Natural killer cell (primary cell): ENCODE measurements at regions not wholly inside any gene's neighbourhood (a gene's known extent, or its start where the extent isn't known, plus 50 kb on each side); places are given as distances from the start of the nearest gene placed in this dataset.
"Not testable (repeated sequence)": the region's sequence is repeated elsewhere in the genome, so short reads cannot be mapped to it uniquely, and the experiment has no call there.

Source experiments
- ATAC-seq, 3 donors: fragments of 150-1000 bp in 2 of 3; fragments of 200-7000 bp in 1 of 3; cut with Tn5 transposase; 1 replicate in 1 of 3; 2 replicates in 2 of 3; pipeline ENCODE4 v1.10.0; 2021; ENCODE audit warnings: mild to moderate bottlenecking in 2 of 3, moderate library complexity in 2 of 3
- DNase-seq, 2 donors: peaks; one replicate each; pipeline versions ENCODE4 v3.0.0 to v3.0.0-alpha.2; 2013 to 2021; ENCODE audit warnings: mixed read lengths in 1 of 2
- H3K27ac ChIP-seq: one replicate; pipeline ENCODE4 v1.5.1; 2013; ENCODE audit warnings: mild to moderate bottlenecking, low read length
- H3K27me3 ChIP-seq: one replicate; pipeline ENCODE4 v1.6.1; 2013; ENCODE audit warnings: low read length; ENCODE audit not compliant: control insufficient read depth, insufficient read depth
- H3K36me3 ChIP-seq: one replicate; pipeline ENCODE4 v1.6.1; 2013; ENCODE audit warnings: low read length; ENCODE audit not compliant: control insufficient read depth, insufficient read depth
- H3K4me1 ChIP-seq: one replicate; pipeline ENCODE4 v1.6.1; 2013; ENCODE audit warnings: low read length; ENCODE audit not compliant: control insufficient read depth, insufficient read depth
- H3K4me3 ChIP-seq: one replicate; pipeline ENCODE4 v1.5.1; 2013; ENCODE audit warnings: low read length
- H3K9me3 ChIP-seq: one replicate; pipeline ENCODE4 v1.6.1; 2013; ENCODE audit warnings: low read length; ENCODE audit not compliant: control insufficient read depth, insufficient read depth
- H3K27ac Mint-ChIP-seq, 2 donors: one replicate each; pipeline ENCODE4 v1.8.0; 2022; ENCODE audit warnings: mild to moderate bottlenecking in 2 of 2, mixed read lengths in 2 of 2, moderate library complexity in 1 of 2
- H3K27me3 Mint-ChIP-seq, 2 donors: one replicate each; pipeline ENCODE4 v1.8.0; 2022; ENCODE audit warnings: low read depth in 2 of 2, mixed read lengths in 2 of 2
- H3K36me3 Mint-ChIP-seq: one replicate; pipeline ENCODE4 v1.8.0; 2022; ENCODE audit warnings: mixed read lengths
- H3K4me1 Mint-ChIP-seq, 2 donors: one replicate each; pipeline ENCODE4 v1.8.0; 2022; ENCODE audit warnings: mixed read lengths in 2 of 2
- H3K4me3 Mint-ChIP-seq: one replicate; pipeline ENCODE4 v1.8.0; 2022; ENCODE audit warnings: mild to moderate bottlenecking, moderate library complexity, mixed read lengths
- H3K9me3 Mint-ChIP-seq, 2 donors: one replicate each; pipeline ENCODE4 v1.8.0; 2022; ENCODE audit warnings: mixed read lengths in 2 of 2
- CTCF ChIP-seq: fragments of 200-600 bp; IDR thresholded peaks from one replicate; pipeline ENCODE4 v1.8.0; 2022; ENCODE audit warnings: antibody characterized with exemption
- WGBS: methylation state at CpG from one replicate; pipeline ENCODE4 v1.1.7; 2013; ENCODE audit warnings: missing lambda C conversion rate; ENCODE audit not compliant: insufficient coverage; 5-methylcytosine and 5-hydroxymethylcytosine counted together
- intact Hi-C: fragments of 100-400 bp; cut with micrococcal nuclease; formaldehyde crosslinking; loops from one replicate; pipeline ENCODE4 v1.14.2; 2022

- Mint-ChIP-seq H3K4me3 (no peak overlapping the region), H3K27ac (no peak overlapping the region), H3K4me1 (no peaks in the 10 kb centered on the region), H3K36me3 (no peaks in the 10 kb centered on the region), H3K27me3 (no peaks in the 10 kb centered on the region), H3K9me3 (peaks cover 9 to 10% of the 10 kb centered on the region in 2 donors)
- H3K4me1 ChIP-seq, result no peaks in the 10 kb centered on the region
- TF ChIP-seq CTCF, result no peak
- H3K4me3 ChIP-seq, result no peak overlapping the region
- WGBS, result 71% methylated on average over 1 of the region's 3 CpGs
- H3K9me3 ChIP-seq, result no peaks in the 10 kb centered on the region
- intact Hi-C loops, result no loop called here
- no peaks in the 10 kb centered on the region for H3K36me3 ChIP-seq
- no peaks in the 10 kb centered on the region for H3K27me3 ChIP-seq
- no peak for ATAC-seq
- H3K27ac ChIP-seq, result no peak overlapping the region
- no peak for DNase-seq
Measured at GRCh38 chr12:90456248-90456647, 498.7 kb downstream of the CCER1 start.

DNA sequence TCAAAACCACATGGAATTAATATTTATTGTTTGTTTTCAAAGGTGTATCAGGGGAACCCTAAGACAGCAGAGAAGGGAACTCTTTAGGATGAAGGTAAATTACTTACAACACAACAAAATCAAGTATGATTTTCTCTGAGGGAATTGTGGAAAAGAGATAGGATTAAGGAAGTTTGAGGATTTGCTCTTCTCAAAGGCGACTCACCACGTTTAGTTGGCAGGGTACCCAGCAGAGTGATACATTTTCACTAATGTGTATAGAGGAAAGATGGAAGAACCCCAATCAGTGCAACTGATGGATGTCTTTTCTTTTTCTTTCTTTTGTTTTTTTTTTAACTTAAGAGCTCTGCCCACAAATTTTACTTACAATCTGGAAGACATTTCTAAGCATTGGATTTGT is 499.2 kb downstream of the CCER1 start:
- H3K9me3 Mint-ChIP-seq, result peaks cover 9 to 10% of the 10 kb centered on the region in 2 donors
- Histone ChIP-seq H3K36me3 (no peaks in the 10 kb centered on the region), H3K4me1 (no peaks in the 10 kb centered on the region), H3K9me3 (no peaks in the 10 kb centered on the region), H3K27me3 (no peaks in the 10 kb centered on the region), H3K27ac (no peak overlapping the region), H3K4me3 (no peak overlapping the region)
- intact Hi-C loops, result no loop called here
- ATAC-seq (no peak), DNase-seq (no peak)
- no peak for TF ChIP-seq CTCF
- H3K27ac Mint-ChIP-seq, result no peak overlapping the region
- H3K4me3 Mint-ChIP-seq, result no peak overlapping the region
- WGBS, result 79% methylated on average over 2 of the region's 2 CpGs
- no peaks in the 10 kb centered on the region for H3K36me3 Mint-ChIP-seq
- H3K27me3 Mint-ChIP-seq, result no peaks in the 10 kb centered on the region
- no peaks in the 10 kb centered on the region for H3K4me1 Mint-ChIP-seq

- no peak overlapping the region for H3K27ac Mint-ChIP-seq
- H3K27me3 Mint-ChIP-seq, result no peaks in the 10 kb centered on the region
- Histone ChIP-seq H3K27me3 (no peaks in the 10 kb centered on the region), H3K27ac (no peak overlapping the region), H3K36me3 (no peaks in the 10 kb centered on the region), H3K4me3 (no peak overlapping the region), H3K9me3 (peaks cover 3% of the 10 kb centered on the region), H3K4me1 (no peaks in the 10 kb centered on the region)
- DNase-seq (no peak), ATAC-seq (no peak)
- intact Hi-C loops, result no loop called here
- H3K4me1 Mint-ChIP-seq, result no peaks in the 10 kb centered on the region
- no peaks in the 10 kb centered on the region for H3K36me3 Mint-ChIP-seq
- TF ChIP-seq CTCF, result no peak
- H3K9me3 Mint-ChIP-seq, result peaks cover 5 to 7% of the 10 kb centered on the region in 2 donors
- no peak overlapping the region for H3K4me3 Mint-ChIP-seq
Measured at GRCh38 chr12:90449611-90450010, 505.4 kb downstream of the CCER1 start.

DNA sequence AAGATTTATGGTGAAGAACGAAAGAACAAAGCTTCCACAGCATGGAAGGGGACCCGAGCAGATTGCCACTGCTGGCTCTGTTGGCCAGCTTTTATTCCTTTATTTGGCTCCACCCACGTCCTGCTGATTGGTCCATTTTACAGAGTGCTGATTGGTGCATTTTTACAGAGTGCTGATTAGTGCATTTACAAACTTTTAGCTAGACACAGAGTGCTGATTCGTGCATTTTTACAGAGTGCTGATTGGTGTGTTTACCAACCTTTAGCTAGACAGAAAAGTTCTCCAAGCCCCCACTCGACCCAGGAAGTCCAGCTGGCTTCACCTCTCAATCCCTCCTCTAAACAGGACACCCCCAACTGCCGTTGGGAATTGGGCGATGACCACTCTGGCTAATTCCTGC is 511.5 kb downstream of the CCER1 start:
- H3K27ac ChIP-seq, H3K4me3 Mint-ChIP-seq, H3K27me3 ChIP-seq, H3K4me1 Mint-ChIP-seq, H3K27ac Mint-ChIP-seq, H3K9me3 ChIP-seq, H3K36me3 Mint-ChIP-seq, ATAC-seq, H3K36me3 ChIP-seq, DNase-seq, H3K27me3 Mint-ChIP-seq, H3K4me1 ChIP-seq, intact Hi-C loops, H3K4me3 ChIP-seq: not testable (repeated sequence)
- WGBS, result 60% methylated on average over 7 of the region's 7 CpGs
- H3K9me3 Mint-ChIP-seq, result peaks cover 15 to 17% of the 10 kb centered on the region in 2 donors
